Epithelial cell of prostate (primary cell): ENCODE measurements at regions not wholly inside any gene's neighbourhood (a gene's known extent, or its start where the extent isn't known, plus 50 kb on each side); places are given as distances from the start of the nearest gene placed in this dataset.
"Not testable (repeated sequence)": the region's sequence is repeated elsewhere in the genome, so short reads cannot be mapped to it uniquely, and the experiment has no call there.

ENCODE experiments used
- DNase-seq: peaks from one replicate; pipeline ENCODE4 v3.0.0-alpha.2; 2011; ENCODE audit warnings: low read depth, low spot score
- H3K27ac ChIP-seq: fragments of 450-650 bp; 2 replicates; pipeline ENCODE4 v1.5.1; 2017; ENCODE audit warnings: mild to moderate bottlenecking

- DNase-seq, result no peak
- H3K27ac ChIP-seq, result no peak overlapping the region
Observed at GRCh38 chr21:28402616-28402989, 590.1 kb downstream of the LTN1 start.

GRCh38 chr21:28397040-28397439, 595.6 kb downstream of the LTN1 start:
- DNase-seq, result no peak
- no peak overlapping the region for H3K27ac ChIP-seq

GRCh38 chr21:28396421-28396820, 596.3 kb downstream of the LTN1 start:
- no peak for DNase-seq
- H3K27ac ChIP-seq, result no peak overlapping the region

- H3K27ac ChIP-seq, result peak overlapping the region; percentile 36
- peak; percentile 96 for DNase-seq
Observed at GRCh38 chr21:28393279-28393678, 599.4 kb downstream of the LTN1 start.

GRCh38 chr21:28391938-28392849, 600.5 kb downstream of the LTN1 start:
- no peak overlapping the region for H3K27ac ChIP-seq
- no peak for DNase-seq

- no peak overlapping the region for H3K27ac ChIP-seq
- no peak for DNase-seq
Observed at GRCh38 chr21:28387220-28387619, 605.5 kb downstream of the LTN1 start.

- DNase-seq, result no peak
- no peak overlapping the region for H3K27ac ChIP-seq
Observed at GRCh38 chr21:28385845-28386244, 606.8 kb downstream of the LTN1 start.

- not testable (repeated sequence) for H3K27ac ChIP-seq, DNase-seq
Observed at GRCh38 chr21:28381000-28381745, 611.5 kb downstream of the LTN1 start.

GRCh38 chr21:28380241-28380640, 612.4 kb downstream of the LTN1 start:
- no peak for DNase-seq
- H3K27ac ChIP-seq, result no peak overlapping the region

- DNase-seq, result no peak
- no peak overlapping the region for H3K27ac ChIP-seq
Observed at GRCh38 chr21:28378026-28378425, 614.7 kb downstream of the LTN1 start.

GRCh38 chr21:28375708-28376385, 616.8 kb downstream of the LTN1 start:
- H3K27ac ChIP-seq, result no peak overlapping the region
- no peak for DNase-seq

- DNase-seq, result no peak
- no peak overlapping the region for H3K27ac ChIP-seq
Observed at GRCh38 chr21:28374881-28375280, 617.8 kb downstream of the LTN1 start.

- DNase-seq, result no peak
- H3K27ac ChIP-seq, result no peak overlapping the region
Observed at GRCh38 chr21:28371713-28372112, 621.0 kb downstream of the LTN1 start.

- no peak overlapping the region for H3K27ac ChIP-seq
- DNase-seq, result no peak
Observed at GRCh38 chr21:28359300-28359699, 633.4 kb downstream of the LTN1 start.

- no peak for DNase-seq
- H3K27ac ChIP-seq, result no peak overlapping the region
Observed at GRCh38 chr21:28358702-28359101, 634.0 kb downstream of the LTN1 start.

GRCh38 chr21:28358170-28358569, 634.5 kb downstream of the LTN1 start:
- no peak overlapping the region for H3K27ac ChIP-seq
- no peak for DNase-seq

GRCh38 chr21:28357743-28358142, 634.9 kb downstream of the LTN1 start:
- H3K27ac ChIP-seq, result no peak overlapping the region
- DNase-seq, result no peak

GRCh38 chr21:28356422-28356821, 636.3 kb downstream of the LTN1 start:
- no peak for DNase-seq
- H3K27ac ChIP-seq, result no peak overlapping the region

GRCh38 chr21:28345934-28346333, 646.7 kb downstream of the LTN1 start:
- no peak for DNase-seq

GRCh38 chr21:28344985-28345384, 647.7 kb downstream of the LTN1 start:
- no peak for DNase-seq
- no peak overlapping the region for H3K27ac ChIP-seq

More at GRCh38 chr21:28345934-28346333, 646.7 kb downstream of the LTN1 start:
- no peak overlapping the region for H3K27ac ChIP-seq
